ENCODE measurements at regions not wholly inside any gene's neighbourhood (a gene's known extent, or its start where the extent isn't known, plus 50 kb on each side); places are given as distances from the start of the nearest gene placed in this dataset.
"Not testable (repeated sequence)": the region's sequence is repeated elsewhere in the genome, so short reads cannot be mapped to it uniquely, and the experiment has no call there.

DNA sequence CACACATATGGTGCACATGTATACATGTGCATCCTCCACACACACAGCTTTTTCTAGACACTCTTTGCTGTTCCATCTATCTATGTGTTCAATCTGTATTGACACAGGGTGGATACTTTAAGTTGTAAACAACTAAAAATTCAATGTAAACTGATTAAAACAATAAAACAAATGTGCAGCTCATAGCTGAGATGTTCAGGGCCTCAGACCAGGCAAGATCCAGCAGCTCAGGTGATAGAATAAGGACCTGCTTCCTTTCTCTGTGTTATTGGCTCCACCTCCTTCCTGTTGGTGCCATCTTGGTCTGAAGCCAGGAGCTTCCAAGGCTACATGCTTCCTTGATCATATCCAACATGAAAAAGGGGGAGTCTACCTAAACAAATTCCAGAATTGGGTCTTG, 158.1 kb upstream of the RFLNA start:
- H3K36me3 ChIP-seq (ENCODE audit: low read depth): no peaks in the 10 kb centered on the region
- no peak for DNase-seq
- TF ChIP-seq, protein P1, sequence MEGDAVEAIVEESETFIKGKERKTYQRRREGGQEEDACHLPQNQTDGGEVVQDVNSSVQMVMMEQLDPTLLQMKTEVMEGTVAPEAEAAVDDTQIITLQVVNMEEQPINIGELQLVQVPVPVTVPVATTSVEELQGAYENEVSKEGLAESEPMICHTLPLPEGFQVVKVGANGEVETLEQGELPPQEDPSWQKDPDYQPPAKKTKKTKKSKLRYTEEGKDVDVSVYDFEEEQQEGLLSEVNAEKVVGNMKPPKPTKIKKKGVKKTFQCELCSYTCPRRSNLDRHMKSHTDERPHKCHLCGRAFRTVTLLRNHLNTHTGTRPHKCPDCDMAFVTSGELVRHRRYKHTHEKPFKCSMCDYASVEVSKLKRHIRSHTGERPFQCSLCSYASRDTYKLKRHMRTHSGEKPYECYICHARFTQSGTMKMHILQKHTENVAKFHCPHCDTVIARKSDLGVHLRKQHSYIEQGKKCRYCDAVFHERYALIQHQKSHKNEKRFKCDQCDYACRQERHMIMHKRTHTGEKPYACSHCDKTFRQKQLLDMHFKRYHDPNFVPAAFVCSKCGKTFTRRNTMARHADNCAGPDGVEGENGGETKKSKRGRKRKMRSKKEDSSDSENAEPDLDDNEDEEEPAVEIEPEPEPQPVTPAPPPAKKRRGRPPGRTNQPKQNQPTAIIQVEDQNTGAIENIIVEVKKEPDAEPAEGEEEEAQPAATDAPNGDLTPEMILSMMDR (IDR thresholded peaks at IDR 0.05): no peak
- peak; percentile 23 for ATAC-seq
- no peak overlapping the region for H3K4me3 ChIP-seq
- intact Hi-C loops (cut with DNase I, micrococcal nuclease): no loop called here
- H3K9me3 ChIP-seq: peaks cover 4% of the 10 kb centered on the region
- H3K4me1 ChIP-seq (ENCODE audit: low read depth): no peaks in the 10 kb centered on the region

DNA sequence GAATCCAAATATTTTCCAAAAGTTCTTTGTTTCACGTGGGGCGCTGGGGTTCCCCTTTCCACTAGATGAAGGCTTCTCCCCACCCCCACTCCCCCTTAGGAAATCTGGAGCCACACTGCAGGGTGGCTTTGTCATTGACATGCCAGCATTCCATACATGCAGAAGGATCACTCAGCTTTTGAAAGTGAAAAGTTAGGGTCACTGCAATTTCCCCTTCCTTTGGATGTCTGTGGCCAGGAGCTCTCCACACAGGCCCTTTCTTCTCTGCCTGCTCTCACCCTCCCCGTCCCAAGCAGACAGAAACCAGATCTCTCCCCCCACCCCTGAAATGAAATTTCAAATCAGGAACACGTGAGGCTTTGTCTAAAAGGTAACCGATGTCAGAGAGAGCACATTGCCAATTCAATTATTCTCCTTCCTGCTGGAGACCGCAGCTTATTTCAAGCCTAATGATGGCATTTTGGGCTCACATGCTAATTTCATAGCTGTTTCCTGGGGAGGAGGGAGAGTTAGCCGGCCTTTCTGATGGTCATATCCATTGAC, 153.9 kb upstream of the RFLNA start:
- ATAC-seq (no peak), DNase-seq (no peak)
- TF ChIP-seq, protein P1 (IDR thresholded peaks at IDR 0.05): no peak
- Histone ChIP-seq H3K36me3 (ENCODE audit: low read depth) (no peaks in the 10 kb centered on the region), H3K9me3 (peaks cover 12% of the 10 kb centered on the region), H3K4me3 (no peak overlapping the region), H3K4me1 (ENCODE audit: low read depth) (no peaks in the 10 kb centered on the region)
- intact Hi-C loops (cut with DNase I, micrococcal nuclease): no loop called here

DNA sequence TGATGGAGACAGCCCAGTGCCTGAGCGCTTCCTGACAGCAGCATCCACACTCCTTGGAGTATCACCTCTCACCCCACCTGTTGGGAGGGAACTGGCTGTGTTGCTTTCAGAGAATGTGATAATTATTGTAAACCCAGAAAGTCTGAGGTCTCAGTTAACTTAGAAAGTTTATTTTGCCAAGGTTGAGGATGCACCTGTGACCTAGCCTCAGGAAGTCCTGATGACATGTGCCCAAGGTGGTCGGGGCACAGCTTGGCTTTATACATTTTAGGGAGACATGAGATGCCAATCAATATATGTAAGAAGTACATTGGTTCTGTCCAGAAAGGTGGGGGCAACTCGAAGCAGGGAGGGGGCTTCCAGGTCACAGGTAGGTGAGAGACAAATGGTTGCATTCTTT, 153.3 kb upstream of the RFLNA start:
- intact Hi-C loops (cut with DNase I, micrococcal nuclease); H3K36me3 ChIP-seq (ENCODE audit: low read depth); ATAC-seq; H3K4me1 ChIP-seq (ENCODE audit: low read depth); H3K4me3 ChIP-seq; DNase-seq: not testable (repeated sequence)
- peaks cover 12% of the 10 kb centered on the region for H3K9me3 ChIP-seq

DNA sequence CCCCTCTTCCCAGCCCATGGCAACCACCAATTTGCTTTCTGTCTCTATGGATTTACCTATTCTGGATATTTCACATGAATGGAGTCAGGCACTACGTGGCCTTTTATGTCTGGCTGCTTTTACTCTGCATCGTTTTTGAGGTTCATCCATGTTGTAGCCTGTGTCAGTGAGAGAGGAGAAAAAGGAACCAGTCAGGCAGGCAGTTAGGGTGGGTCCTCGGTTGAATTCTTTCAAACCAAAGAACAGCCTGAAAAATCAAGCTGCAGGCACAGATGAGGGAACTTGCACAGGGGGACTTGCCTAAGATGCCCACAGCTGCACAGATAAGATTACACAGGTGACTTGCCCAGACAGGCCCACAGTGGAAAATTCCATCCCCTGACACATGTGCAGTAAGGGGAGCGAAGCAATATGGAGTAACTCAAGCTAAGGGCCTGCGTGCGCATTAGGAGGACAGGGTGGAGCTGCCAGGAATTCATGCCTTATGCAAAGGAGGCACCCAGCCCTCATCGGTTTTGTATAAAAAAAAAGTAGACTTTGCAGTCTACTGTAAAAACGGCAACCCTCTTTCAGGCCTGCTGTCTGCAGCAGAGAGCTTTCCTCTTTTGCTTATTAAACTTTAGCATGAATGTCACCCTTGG, 152.4 kb upstream of the RFLNA start:
- intact Hi-C loops (cut with DNase I, micrococcal nuclease): no loop called here
- Histone ChIP-seq H3K9me3 (peaks cover 8% of the 10 kb centered on the region), H3K4me3 (no peak overlapping the region), H3K4me1 (ENCODE audit: low read depth) (no peaks in the 10 kb centered on the region), H3K36me3 (ENCODE audit: low read depth) (no peaks in the 10 kb centered on the region)
- TF ChIP-seq, protein P1 (IDR thresholded peaks at IDR 0.05): no peak
- DNase-seq (no peak), ATAC-seq (no peak)

DNA sequence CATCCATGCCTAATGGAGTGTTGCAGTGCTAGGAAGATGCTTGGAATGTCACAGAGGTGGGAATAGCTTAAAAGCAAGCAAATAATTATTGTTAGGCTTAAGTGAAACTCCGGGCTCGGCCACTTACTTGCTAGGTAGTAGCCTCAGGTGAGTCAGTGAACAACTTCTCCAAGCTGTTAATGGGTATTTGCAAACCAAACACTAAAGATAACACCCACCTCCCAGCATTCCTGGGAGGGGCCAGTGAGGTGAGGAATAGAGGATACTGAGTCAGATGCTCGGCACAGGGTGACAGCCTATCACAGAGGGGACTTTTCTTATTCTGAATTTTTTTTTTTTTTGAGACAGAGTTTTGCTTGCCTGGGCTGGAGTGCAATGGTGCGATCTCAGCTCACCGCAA, 151.2 kb upstream of the RFLNA start:
- no peaks in the 10 kb centered on the region for H3K4me1 ChIP-seq (ENCODE audit: low read depth)

DNA sequence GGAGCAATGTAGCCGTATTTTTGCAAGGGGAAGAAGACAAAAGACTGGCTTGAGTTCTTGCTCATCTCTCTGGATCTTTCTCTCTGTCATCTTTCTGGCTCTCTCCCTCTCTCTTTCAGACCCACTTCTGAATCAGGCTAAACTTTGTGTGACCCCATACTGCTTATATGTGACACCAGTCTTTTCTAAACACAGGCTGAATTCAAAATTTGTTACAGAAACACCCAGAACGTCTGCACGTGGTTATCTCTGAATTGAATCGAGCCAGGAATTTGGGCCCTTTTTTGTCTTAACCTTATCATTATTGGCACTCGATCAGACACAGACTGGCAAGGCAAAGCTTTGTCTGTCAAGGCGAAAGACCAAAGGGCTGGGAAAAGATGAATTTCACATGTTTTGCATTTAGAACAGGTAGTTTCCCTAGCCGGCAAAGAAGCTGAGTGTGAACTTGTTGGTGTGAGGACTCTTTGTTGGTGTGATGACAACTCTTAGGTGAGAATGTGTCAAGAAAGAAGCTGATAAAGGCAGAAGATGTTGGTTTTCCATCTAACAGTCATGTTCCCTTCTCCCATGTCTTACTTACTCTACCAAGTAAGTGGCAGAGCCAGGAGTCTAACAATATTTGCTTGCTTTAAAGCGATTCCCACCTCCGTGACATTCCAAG, 150.2 kb upstream of the RFLNA start:
- H3K4me1 ChIP-seq (ENCODE audit: low read depth): no peaks in the 10 kb centered on the region
- intact Hi-C loops (cut with DNase I, micrococcal nuclease): no loop called here
- no peak overlapping the region for H3K4me3 ChIP-seq
- ATAC-seq (no peak), DNase-seq (no peak)
- peaks cover 8% of the 10 kb centered on the region for H3K9me3 ChIP-seq
- H3K36me3 ChIP-seq (ENCODE audit: low read depth): no peaks in the 10 kb centered on the region
- TF ChIP-seq, protein P1 (IDR thresholded peaks at IDR 0.05): no peak

More for the DNA sequence above, 151.2 kb upstream of the RFLNA start:
- Histone ChIP-seq H3K9me3 (peaks cover 8% of the 10 kb centered on the region), H3K36me3 (ENCODE audit: low read depth) (no peaks in the 10 kb centered on the region), H3K4me3 (no peak overlapping the region)
- ATAC-seq (no peak), DNase-seq (no peak)
- TF ChIP-seq, protein P1 (IDR thresholded peaks at IDR 0.05): no peak
- intact Hi-C loops (cut with DNase I, micrococcal nuclease): no loop called here
